Mesothelial cell of epicardium (in vitro differentiated cells): ENCODE measurements at regions not wholly inside any gene's neighbourhood (a gene's known extent, or its start where the extent isn't known, plus 50 kb on each side); places are given as distances from the start of the nearest gene placed in this dataset.

ENCODE experiments used
- DNase-seq, 2 experiments: peaks; one replicate each; pipeline ENCODE4 v3.0.0; 2021; ENCODE audit warnings: low spot score in 2 of 2; ENCODE audit not compliant: unreplicated experiment in 2 of 2
- H3K27ac Mint-ChIP-seq: 2 replicates; pipeline ENCODE4 v1.8.0; 2021; ENCODE audit warnings: mixed read lengths
- H3K27me3 Mint-ChIP-seq: 2 replicates; pipeline ENCODE4 v1.8.0; 2021; ENCODE audit warnings: low read depth, mixed read lengths
- H3K36me3 Mint-ChIP-seq: 2 replicates; pipeline ENCODE4 v1.8.0; 2021; ENCODE audit warnings: mixed read lengths
- H3K4me1 Mint-ChIP-seq: 2 replicates; pipeline ENCODE4 v1.8.0; 2021; ENCODE audit warnings: mixed read lengths
- H3K4me3 Mint-ChIP-seq: 2 replicates; pipeline ENCODE4 v1.8.0; 2021; ENCODE audit warnings: mild to moderate bottlenecking, moderate library complexity, mixed read lengths
- H3K9me3 Mint-ChIP-seq: 2 replicates; pipeline ENCODE4 v1.8.0; 2021; ENCODE audit warnings: mixed read lengths
- CTCF ChIP-seq: fragments of 200-600 bp; sonication (generic); IDR thresholded peaks from one replicate; pipeline ENCODE4 v1.5.0; 2021; ENCODE audit warnings: antibody characterized with exemption; ENCODE audit not compliant: unreplicated experiment

- Mint-ChIP-seq H3K4me3 (no peak overlapping the region), H3K27ac (no peak overlapping the region), H3K36me3 (no peaks in the 10 kb centered on the region), H3K4me1 (peaks cover 8% of the 10 kb centered on the region), H3K27me3 (no peaks in the 10 kb centered on the region), H3K9me3 (no peaks in the 10 kb centered on the region)
- no peak for TF ChIP-seq CTCF
- DNase-seq = no peak
Measured at GRCh38 chr13:64937302-64937701, 2292.8 kb downstream of the PCDH9 start.

GRCh38 chr13:64936879-64937278 lies 2293.3 kb downstream of the PCDH9 start:
- TF ChIP-seq CTCF = no peak
- no peak for DNase-seq
- Mint-ChIP-seq H3K27ac (no peak overlapping the region), H3K4me3 (no peak overlapping the region), H3K27me3 (no peaks in the 10 kb centered on the region), H3K9me3 (no peaks in the 10 kb centered on the region), H3K36me3 (no peaks in the 10 kb centered on the region), H3K4me1 (peaks cover 8% of the 10 kb centered on the region)

GRCh38 chr13:64935441-64935840 lies 2294.7 kb downstream of the PCDH9 start:
- no peak overlapping the region for H3K4me3 Mint-ChIP-seq
- TF ChIP-seq CTCF = no peak
- no peaks in the 10 kb centered on the region for H3K27me3 Mint-ChIP-seq
- H3K27ac Mint-ChIP-seq = no peak overlapping the region
- no peaks in the 10 kb centered on the region for H3K9me3 Mint-ChIP-seq
- H3K36me3 Mint-ChIP-seq = no peaks in the 10 kb centered on the region
- H3K4me1 Mint-ChIP-seq = peaks cover 8% of the 10 kb centered on the region
- no peak for DNase-seq

GRCh38 chr13:64934569-64935362 lies 2295.4 kb downstream of the PCDH9 start:
- H3K27me3 Mint-ChIP-seq = no peaks in the 10 kb centered on the region
- H3K4me1 Mint-ChIP-seq = peaks cover 8% of the 10 kb centered on the region
- no peak for TF ChIP-seq CTCF
- no peak for DNase-seq
- H3K36me3 Mint-ChIP-seq = no peaks in the 10 kb centered on the region
- no peak overlapping the region for H3K27ac Mint-ChIP-seq
- H3K9me3 Mint-ChIP-seq = no peaks in the 10 kb centered on the region
- H3K4me3 Mint-ChIP-seq = no peak overlapping the region

- H3K27ac Mint-ChIP-seq = no peak overlapping the region
- TF ChIP-seq CTCF = no peak
- H3K27me3 Mint-ChIP-seq = no peaks in the 10 kb centered on the region
- no peak for DNase-seq
- peaks cover 3% of the 10 kb centered on the region for H3K9me3 Mint-ChIP-seq
- peaks cover 4% of the 10 kb centered on the region for H3K4me1 Mint-ChIP-seq
- H3K4me3 Mint-ChIP-seq = no peak overlapping the region
- no peaks in the 10 kb centered on the region for H3K36me3 Mint-ChIP-seq
Measured at GRCh38 chr13:64930636-64931035, 2299.5 kb downstream of the PCDH9 start.
